GM12892 (cell line): ENCODE measurements at regions not wholly inside any gene's neighbourhood (a gene's known extent, or its start where the extent isn't known, plus 50 kb on each side); places are given as distances from the start of the nearest gene placed in this dataset.

ENCODE experiments used
- POLR2A ChIP-seq: IDR thresholded peaks from 2 replicates; pipeline ENCODE4 v1.6.1; 2011; ENCODE audit warnings: low read depth, low read length, control low read depth
- TAF1 ChIP-seq: IDR thresholded peaks from 2 replicates; pipeline ENCODE4 v1.6.1; 2011; ENCODE audit warnings: low read depth, mild to moderate bottlenecking, control low read depth, low read length, borderline replicate concordance

DNA sequence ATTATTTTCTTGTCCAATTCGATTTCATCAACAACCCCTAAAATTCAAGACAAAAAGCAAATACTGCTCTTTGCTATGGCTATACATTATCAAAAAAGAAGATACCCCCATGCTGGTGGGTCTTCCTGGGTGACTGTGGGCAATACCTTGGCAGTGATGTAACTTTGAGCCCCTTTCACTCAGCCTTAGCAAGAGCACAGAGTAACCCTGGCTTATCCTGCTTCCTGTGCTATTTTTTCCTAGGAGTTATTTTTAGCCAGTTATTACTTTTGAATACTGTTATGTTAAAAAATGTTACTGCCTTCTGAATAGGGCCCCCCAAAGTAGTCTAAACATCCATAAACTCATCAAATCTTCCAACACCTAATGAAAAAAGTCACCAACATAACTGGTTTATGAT lies 145.6 kb upstream of the TSLP start:
- TF ChIP-seq POLR2A = no peak
- no peak for TF ChIP-seq TAF1
